Keratinocyte (primary cell): ENCODE measurements at regions not wholly inside any gene's neighbourhood (a gene's known extent, or its start where the extent isn't known, plus 50 kb on each side); places are given as distances from the start of the nearest gene placed in this dataset.

Experiments used
- EZH2 ChIP-seq: IDR thresholded peaks from one replicate; pipeline ENCODE4 v1.6.1; 2012; ENCODE audit warnings: inconsistent platforms, mild to moderate bottlenecking, low read length, moderate library complexity
- TF ChIP-seq, protein P1 (sequence below), 3 experiments: IDR thresholded peaks in 1 of 3; conservative IDR thresholded peaks in 1 of 3; optimal IDR thresholded peaks in 1 of 3; 2 replicates in 2 of 3; 3 replicates in 1 of 3; pipeline versions ENCODE3 to v1.5.1; 2011; ENCODE audit warnings: low read length in 3 of 3, mild to moderate bottlenecking in 3 of 3, moderate library complexity in 2 of 3, control low read depth in 1 of 3, inconsistent platforms in 1 of 3; ENCODE audit not compliant: insufficient read depth in 2 of 3; ENCODE audit errors: extremely low read depth in 1 of 3

DNA sequence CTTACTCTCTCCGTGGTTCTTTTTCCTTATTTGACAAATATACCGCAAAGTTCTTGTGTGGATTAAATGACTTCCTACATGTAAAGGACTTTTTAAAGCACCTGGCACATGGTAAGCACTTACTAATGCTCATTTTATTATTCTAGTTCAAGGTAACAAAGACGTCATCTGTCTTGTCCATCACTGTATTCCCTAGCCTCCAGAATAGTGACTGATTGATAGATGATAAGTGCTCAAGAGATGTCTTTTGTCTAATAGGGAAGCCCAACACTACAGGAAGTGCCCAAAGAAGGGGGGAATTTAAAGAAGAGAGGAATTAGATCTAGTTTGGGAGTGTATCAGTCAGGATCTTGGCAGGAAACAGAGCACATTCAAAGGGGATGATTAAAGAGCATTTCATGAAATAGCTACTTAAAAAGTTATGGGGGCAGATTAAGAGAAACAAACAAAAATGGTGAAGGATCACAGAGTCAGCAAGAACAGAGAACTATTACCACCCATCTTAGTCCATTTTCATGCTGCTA, 151.9 kb downstream of the GXYLT1 start:
- TF ChIP-seq, protein P1, sequence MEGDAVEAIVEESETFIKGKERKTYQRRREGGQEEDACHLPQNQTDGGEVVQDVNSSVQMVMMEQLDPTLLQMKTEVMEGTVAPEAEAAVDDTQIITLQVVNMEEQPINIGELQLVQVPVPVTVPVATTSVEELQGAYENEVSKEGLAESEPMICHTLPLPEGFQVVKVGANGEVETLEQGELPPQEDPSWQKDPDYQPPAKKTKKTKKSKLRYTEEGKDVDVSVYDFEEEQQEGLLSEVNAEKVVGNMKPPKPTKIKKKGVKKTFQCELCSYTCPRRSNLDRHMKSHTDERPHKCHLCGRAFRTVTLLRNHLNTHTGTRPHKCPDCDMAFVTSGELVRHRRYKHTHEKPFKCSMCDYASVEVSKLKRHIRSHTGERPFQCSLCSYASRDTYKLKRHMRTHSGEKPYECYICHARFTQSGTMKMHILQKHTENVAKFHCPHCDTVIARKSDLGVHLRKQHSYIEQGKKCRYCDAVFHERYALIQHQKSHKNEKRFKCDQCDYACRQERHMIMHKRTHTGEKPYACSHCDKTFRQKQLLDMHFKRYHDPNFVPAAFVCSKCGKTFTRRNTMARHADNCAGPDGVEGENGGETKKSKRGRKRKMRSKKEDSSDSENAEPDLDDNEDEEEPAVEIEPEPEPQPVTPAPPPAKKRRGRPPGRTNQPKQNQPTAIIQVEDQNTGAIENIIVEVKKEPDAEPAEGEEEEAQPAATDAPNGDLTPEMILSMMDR (optimal IDR thresholded peaks at IDR 0.05 in 1 of 3, IDR thresholded peaks at IDR 0.05 in 1 of 3, conservative IDR thresholded peaks at IDR 0.05 in 1 of 3; ENCODE audit: extremely low read depth in 1 of 3, insufficient read depth in 2 of 3, low read length in 3 of 3), result no peak
- no peak for TF ChIP-seq EZH2
